OCI-LY3 (cell line): ENCODE measurements at regions not wholly inside any gene's neighbourhood (a gene's known extent, or its start where the extent isn't known, plus 50 kb on each side); places are given as distances from the start of the nearest gene placed in this dataset.

Source experiments
- H2AFZ ChIP-seq: fragments of 200-600, 300-600 bp; shearing (Covaris generic); 2 replicates; pipeline ENCODE4 v1.6.0; 2014; ENCODE audit warnings: antibody characterized with exemption, low read depth, low read length
- H3K27ac ChIP-seq: fragments of 200-600, 300-600 bp; sonication (generic); 2 replicates; pipeline ENCODE4 v1.5.1; 2014; ENCODE audit warnings: mild to moderate bottlenecking, low read length, moderate library complexity, mixed read lengths
- H3K27me3 ChIP-seq: fragments of 200-600, 300-600 bp; sonication (generic); 2 replicates; pipeline ENCODE4 v1.6.1; 2014; ENCODE audit warnings: low read depth, low read length, mixed read lengths
- H3K36me3 ChIP-seq: fragments of 200-600, 300-600 bp; sonication (generic); replicated peaks from 2 replicates; pipeline ENCODE3; 2014; ENCODE audit warnings: low read depth, low read length, mixed read lengths
- H3K4me1 ChIP-seq: fragments of 300-600, 200-600 bp; sonication (generic); 2 replicates; pipeline ENCODE4 v1.6.1; 2014; ENCODE audit warnings: low read length, mixed read lengths
- H3K4me2 ChIP-seq: fragments of 200-600, 300-600 bp; sonication (generic); 2 replicates; pipeline ENCODE4 v1.6.1; 2014; ENCODE audit warnings: low read length, mixed read lengths
- H3K4me3 ChIP-seq: fragments of 300-600, 200-600 bp; sonication (generic); 2 replicates; pipeline ENCODE4 v1.5.1; 2014; ENCODE audit warnings: antibody characterized with exemption, mild to moderate bottlenecking, low read length, moderate library complexity
- H3K79me2 ChIP-seq: fragments of 300-600, 200-600 bp; shearing (Covaris generic); 2 replicates; pipeline ENCODE4 v1.6.1; 2014; ENCODE audit warnings: mild to moderate bottlenecking, low read length, mixed read lengths
- H3K9ac ChIP-seq: fragments of 300-600, 200-600 bp; shearing (Covaris generic); 2 replicates; pipeline ENCODE4 v1.6.0; 2014; ENCODE audit warnings: mild to moderate bottlenecking, low read length, moderate library complexity
- H3K9me3 ChIP-seq: fragments of 200-600, 300-600 bp; shearing (Covaris generic); 2 replicates; pipeline ENCODE4 v1.6.1; 2014; ENCODE audit warnings: low read length, mixed read lengths; ENCODE audit not compliant: insufficient read depth
- H4K20me1 ChIP-seq: fragments of 200-600, 300-600 bp; sonication (generic); 2 replicates; pipeline ENCODE4 v1.6.1; 2016; ENCODE audit warnings: low read length, mixed read lengths; ENCODE audit not compliant: insufficient read depth
- CTCF ChIP-seq: fragments of 200-600, 300-600 bp; sonication (generic); IDR thresholded peaks from 2 replicates; pipeline ENCODE4 v1.5.1; 2014; ENCODE audit warnings: antibody characterized with exemption, low read length, low read depth
- EZH2phosphoT487 ChIP-seq: fragments of 200-600 bp; shearing (Covaris generic); IDR thresholded peaks from 2 replicates; pipeline ENCODE4 v1.6.1; 2018; ENCODE audit warnings: antibody characterized with exemption, mixed run types, low read depth

- Histone ChIP-seq H3K27ac (no peak overlapping the region), H3K9me3 (peaks cover 10% of the 10 kb centered on the region; the same call in 1 of the 2 replicates), H3K79me2 (no peaks in the 10 kb centered on the region), H3K36me3 (no peaks in the 10 kb centered on the region), H4K20me1 (no peaks in the 10 kb centered on the region), H3K4me3 (no peak overlapping the region), H3K4me2 (no peak overlapping the region), H3K9ac (no peak overlapping the region), H2AFZ (no peak overlapping the region), H3K4me1 (no peaks in the 10 kb centered on the region), H3K27me3 (peaks cover 3% of the 10 kb centered on the region; the same call in 1 of the 2 replicates)
- no peak for TF ChIP-seq CTCF
- TF ChIP-seq EZH2phosphoT487: no peak
These were observed 50.4 kb upstream of the RNF32 start for GRCh38 chr7:156590212-156590611.

- Histone ChIP-seq H3K27me3 (peaks cover 6% of the 10 kb centered on the region; the same call in 1 of the 2 replicates), H3K79me2 (no peaks in the 10 kb centered on the region)
These were observed 50.8 kb upstream of the RNF32 start for GRCh38 chr7:156589808-156590207.

GRCh38 chr7:156585926-156586325 lies 54.6 kb upstream of the RNF32 start:
- Histone ChIP-seq H4K20me1 (no peaks in the 10 kb centered on the region), H3K4me1 (no peaks in the 10 kb centered on the region), H3K27ac (no peak overlapping the region), H3K4me2 (no peak overlapping the region), H3K9me3 (peaks cover 10% of the 10 kb centered on the region; the same call in 1 of the 2 replicates), H3K4me3 (no peak overlapping the region), H3K36me3 (no peaks in the 10 kb centered on the region), H3K27me3 (peaks cover 6% of the 10 kb centered on the region; the same call in 1 of the 2 replicates), H2AFZ (no peak overlapping the region), H3K79me2 (no peaks in the 10 kb centered on the region), H3K9ac (no peak overlapping the region)
- no peak for TF ChIP-seq EZH2phosphoT487
- TF ChIP-seq CTCF: no peak

More at GRCh38 chr7:156589808-156590207, 50.8 kb upstream of the RNF32 start:
- no peak overlapping the region for H2AFZ ChIP-seq
- H3K4me3 ChIP-seq: no peak overlapping the region
- H3K4me2 ChIP-seq: no peak overlapping the region
- H3K9me3 ChIP-seq: peaks cover 10% of the 10 kb centered on the region; the same call in 1 of the 2 replicates
- no peaks in the 10 kb centered on the region for H4K20me1 ChIP-seq
- H3K9ac ChIP-seq: no peak overlapping the region
- H3K27ac ChIP-seq: no peak overlapping the region
- H3K36me3 ChIP-seq: no peaks in the 10 kb centered on the region
- no peaks in the 10 kb centered on the region for H3K4me1 ChIP-seq
- TF ChIP-seq CTCF (no peak), EZH2phosphoT487 (no peak)

- Histone ChIP-seq H3K4me2 (no peak overlapping the region), H3K27ac (no peak overlapping the region), H3K9me3 (peaks cover 10% of the 10 kb centered on the region; the same call in 1 of the 2 replicates), H3K36me3 (no peaks in the 10 kb centered on the region), H3K27me3 (peaks cover 6% of the 10 kb centered on the region; the same call in 1 of the 2 replicates), H3K79me2 (no peaks in the 10 kb centered on the region), H3K9ac (no peak overlapping the region), H4K20me1 (no peaks in the 10 kb centered on the region), H2AFZ (no peak overlapping the region), H3K4me1 (no peaks in the 10 kb centered on the region), H3K4me3 (no peak overlapping the region)
- TF ChIP-seq EZH2phosphoT487 (no peak), CTCF (no peak)
These were observed 55.4 kb upstream of the RNF32 start for GRCh38 chr7:156585025-156585648.
